ENCODE measurements at regions not wholly inside any gene's neighbourhood (a gene's known extent, or its start where the extent isn't known, plus 50 kb on each side); places are given as distances from the start of the nearest gene placed in this dataset.
A peak's percentile ranks its signal among the peaks of the same experiment; 100 is the strongest.

DNA sequence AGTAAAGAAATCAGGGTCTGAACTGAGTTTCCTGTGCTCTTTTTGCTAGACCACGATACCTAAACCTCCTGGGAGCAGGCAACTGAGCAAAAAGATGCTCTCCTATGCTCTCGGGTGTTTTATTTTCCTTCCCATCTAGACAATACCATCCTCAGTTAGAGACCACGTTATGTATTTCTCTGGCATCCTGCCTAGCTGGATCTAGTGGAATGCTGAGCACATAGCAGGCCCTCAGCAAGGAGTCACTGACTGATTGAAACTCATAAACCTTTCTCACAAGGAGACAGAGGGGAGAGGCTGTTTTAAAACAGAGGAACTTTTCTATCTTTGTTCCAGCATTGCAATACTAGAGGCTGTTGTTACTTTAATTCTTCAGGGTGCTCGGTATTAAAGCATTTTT, 168.0 kb downstream of the CYYR1 start:
- 45% methylated on average over 4 of the region's 4 CpGs for WGBS (ENCODE audit: insufficient coverage, low coverage, low lambda C conversion rate, missing lambda C conversion rate)
- H3K4me3 ChIP-seq, result no peak overlapping the region
- peak in 1 of 4 donors; percentile 13 for ATAC-seq
- TF ChIP-seq POLR2A (IDR thresholded peaks at IDR 0.05), result no peak
- TF ChIP-seq, protein P1, sequence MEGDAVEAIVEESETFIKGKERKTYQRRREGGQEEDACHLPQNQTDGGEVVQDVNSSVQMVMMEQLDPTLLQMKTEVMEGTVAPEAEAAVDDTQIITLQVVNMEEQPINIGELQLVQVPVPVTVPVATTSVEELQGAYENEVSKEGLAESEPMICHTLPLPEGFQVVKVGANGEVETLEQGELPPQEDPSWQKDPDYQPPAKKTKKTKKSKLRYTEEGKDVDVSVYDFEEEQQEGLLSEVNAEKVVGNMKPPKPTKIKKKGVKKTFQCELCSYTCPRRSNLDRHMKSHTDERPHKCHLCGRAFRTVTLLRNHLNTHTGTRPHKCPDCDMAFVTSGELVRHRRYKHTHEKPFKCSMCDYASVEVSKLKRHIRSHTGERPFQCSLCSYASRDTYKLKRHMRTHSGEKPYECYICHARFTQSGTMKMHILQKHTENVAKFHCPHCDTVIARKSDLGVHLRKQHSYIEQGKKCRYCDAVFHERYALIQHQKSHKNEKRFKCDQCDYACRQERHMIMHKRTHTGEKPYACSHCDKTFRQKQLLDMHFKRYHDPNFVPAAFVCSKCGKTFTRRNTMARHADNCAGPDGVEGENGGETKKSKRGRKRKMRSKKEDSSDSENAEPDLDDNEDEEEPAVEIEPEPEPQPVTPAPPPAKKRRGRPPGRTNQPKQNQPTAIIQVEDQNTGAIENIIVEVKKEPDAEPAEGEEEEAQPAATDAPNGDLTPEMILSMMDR (IDR thresholded peaks at IDR 0.05), result no peak
- no peaks in the 10 kb centered on the region for H3K4me1 ChIP-seq
- H3K9me3 ChIP-seq, result no peaks in the 10 kb centered on the region
- H3K27ac ChIP-seq, result no peak overlapping the region
- intact Hi-C loops (cut with DNase I), result no loop called here
- DNase-seq, result no peak
- no peaks in the 10 kb centered on the region for H3K27me3 ChIP-seq
- no peaks in the 10 kb centered on the region for H3K36me3 ChIP-seq

DNA sequence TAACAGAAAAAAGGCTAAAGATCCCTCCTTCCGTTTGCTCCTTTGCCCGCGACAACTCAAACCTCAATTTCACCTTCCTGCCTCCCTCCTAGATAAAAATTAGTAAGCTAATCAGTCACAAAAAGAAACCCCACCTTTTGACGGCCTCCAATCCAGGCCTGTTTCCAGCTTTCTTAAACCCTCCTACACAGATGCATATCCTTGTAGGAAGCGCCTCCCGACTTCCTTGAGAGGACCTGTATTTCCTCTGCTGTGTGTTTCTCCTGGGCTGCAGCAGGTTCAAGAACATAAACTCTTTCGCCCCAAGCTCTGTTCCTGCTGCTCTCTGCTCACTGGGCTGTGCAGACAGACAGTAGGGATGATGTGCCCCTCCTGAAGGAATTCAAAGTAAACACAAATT, 168.8 kb downstream of the CYYR1 start:
- no peak overlapping the region for H3K27ac ChIP-seq
- H3K9me3 ChIP-seq, result no peaks in the 10 kb centered on the region
- H3K36me3 ChIP-seq, result no peaks in the 10 kb centered on the region
- no peak for ATAC-seq
- H3K27me3 ChIP-seq, result no peaks in the 10 kb centered on the region
- intact Hi-C loops (cut with DNase I), result no loop called here
- no peak overlapping the region for H3K4me3 ChIP-seq
- DNase-seq, result no peak
- 58% methylated on average over 5 of the region's 7 CpGs for WGBS (ENCODE audit: insufficient coverage, low coverage, low lambda C conversion rate, missing lambda C conversion rate)
- H3K4me1 ChIP-seq, result no peaks in the 10 kb centered on the region
- TF ChIP-seq, protein P1 (IDR thresholded peaks at IDR 0.05), result no peak
- TF ChIP-seq POLR2A (IDR thresholded peaks at IDR 0.05), result no peak

DNA sequence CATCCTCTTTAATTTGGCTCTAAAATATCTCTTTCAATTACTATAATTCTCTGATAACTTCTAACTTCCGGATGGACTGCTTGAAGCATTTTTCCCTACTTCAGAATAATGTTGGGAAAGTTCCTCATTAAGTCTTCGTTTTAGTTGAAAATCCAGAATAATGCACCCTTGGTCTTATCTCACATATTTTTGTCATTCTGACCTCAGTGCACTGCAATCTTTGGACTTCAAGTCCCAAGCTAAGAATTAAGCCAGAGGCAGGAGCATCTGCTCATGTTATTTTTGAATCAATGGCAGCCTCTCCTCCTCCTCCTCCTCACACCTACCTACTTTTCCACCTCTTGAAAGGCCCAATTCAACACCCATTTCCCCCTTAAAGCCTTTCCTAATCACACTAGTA, 169.8 kb downstream of the CYYR1 start:
- WGBS (ENCODE audit: insufficient coverage, low coverage, low lambda C conversion rate, missing lambda C conversion rate), result 33% methylated on average over 2 of the region's 2 CpGs
- Histone ChIP-seq H3K27ac (no peak overlapping the region), H3K27me3 (no peaks in the 10 kb centered on the region), H3K4me3 (no peak overlapping the region), H3K4me1 (no peaks in the 10 kb centered on the region), H3K36me3 (no peaks in the 10 kb centered on the region), H3K9me3 (no peaks in the 10 kb centered on the region)
- DNase-seq, result no peak
- intact Hi-C loops (cut with DNase I), result no loop called here
- TF ChIP-seq, protein P1 (IDR thresholded peaks at IDR 0.05), result no peak
- ATAC-seq, result no peak

DNA sequence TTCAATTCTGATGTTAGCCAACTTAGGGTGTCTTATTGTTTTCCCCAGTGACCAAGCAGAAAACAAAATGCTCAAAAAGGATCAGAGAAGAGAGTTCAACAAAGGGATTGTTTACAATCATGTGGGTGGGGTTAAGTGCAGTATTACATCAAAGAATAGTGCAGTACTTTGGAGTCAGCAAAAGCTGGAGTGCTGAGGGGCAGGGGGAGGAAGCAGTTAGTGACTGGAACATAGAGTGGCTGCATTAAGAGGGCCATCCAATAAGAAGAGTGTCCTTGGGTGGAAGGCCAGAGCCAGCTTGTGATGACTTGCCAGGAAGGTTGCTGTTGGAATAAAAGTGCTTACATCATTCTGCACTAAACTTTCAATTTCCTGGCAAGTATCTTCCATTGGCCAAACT, 175.5 kb downstream of the CYYR1 start:
- DNase-seq, result no peak

DNA sequence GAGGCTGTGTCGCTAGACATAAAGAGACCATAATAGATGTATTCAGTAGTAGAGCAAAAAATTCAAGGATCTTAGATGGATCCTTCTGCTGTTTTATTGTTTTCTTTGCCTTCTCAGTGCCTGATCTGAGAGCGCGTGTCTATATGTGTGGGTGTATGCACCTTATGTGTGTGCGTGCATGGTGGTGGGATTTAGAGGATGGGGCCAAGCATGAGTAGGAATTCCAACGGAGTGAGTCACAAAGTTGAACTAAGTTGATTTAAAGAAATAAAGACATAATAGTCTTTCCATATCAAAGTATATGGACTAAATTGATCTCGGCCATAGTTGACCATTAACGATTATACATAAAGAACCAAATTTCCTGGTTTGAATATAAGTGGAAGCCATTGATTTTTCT, 178.7 kb downstream of the CYYR1 start:
- ATAC-seq (no peak), DNase-seq (no peak)
- Histone ChIP-seq H3K27ac (no peak overlapping the region), H3K27me3 (no peaks in the 10 kb centered on the region), H3K36me3 (no peaks in the 10 kb centered on the region), H3K4me1 (no peaks in the 10 kb centered on the region), H3K9me3 (no peaks in the 10 kb centered on the region), H3K4me3 (no peak overlapping the region)
- WGBS (ENCODE audit: insufficient coverage, low coverage, low lambda C conversion rate, missing lambda C conversion rate), result 81% methylated on average over 7 of the region's 7 CpGs
- TF ChIP-seq, protein P1 (IDR thresholded peaks at IDR 0.05), result no peak
- no peak for TF ChIP-seq POLR2A (IDR thresholded peaks at IDR 0.05)
- intact Hi-C loops (cut with DNase I), result no loop called here

More for the DNA sequence above, 175.5 kb downstream of the CYYR1 start:
- TF ChIP-seq POLR2A (IDR thresholded peaks at IDR 0.05), result no peak
- TF ChIP-seq, protein P1 (IDR thresholded peaks at IDR 0.05), result no peak
- no peak overlapping the region for H3K4me3 ChIP-seq
- no peaks in the 10 kb centered on the region for H3K9me3 ChIP-seq
- intact Hi-C loops (cut with DNase I), result no loop called here
- no peaks in the 10 kb centered on the region for H3K4me1 ChIP-seq
- ATAC-seq, result no peak
- no peak overlapping the region for H3K27ac ChIP-seq
- no peaks in the 10 kb centered on the region for H3K36me3 ChIP-seq
- H3K27me3 ChIP-seq, result no peaks in the 10 kb centered on the region

Measured in right lobe of liver (tissue), 6 donors.